ENCODE measurements at regions not wholly inside any gene's neighbourhood (a gene's known extent, or its start where the extent isn't known, plus 50 kb on each side); places are given as distances from the start of the nearest gene placed in this dataset.

GRCh38 chr11:82045748-82046457 lies 687.8 kb downstream of the FAM181B start:
- TF ChIP-seq ZNF274 (IDR thresholded peaks at IDR 0.05; ENCODE audit: low read depth, low read length) (no peak), YY1 (IDR thresholded peaks at IDR 0.05; ENCODE audit: insufficient read depth, insufficient read length) (no peak), SUZ12 (IDR thresholded peaks at IDR 0.05; ENCODE audit: extremely low read depth, insufficient read depth, insufficient read length) (no peak)
